ENCODE measurements at regions not wholly inside any gene's neighbourhood (a gene's known extent, or its start where the extent isn't known, plus 50 kb on each side); places are given as distances from the start of the nearest gene placed in this dataset.
A peak's percentile ranks its signal among the peaks of the same experiment; 100 is the strongest.

GRCh38 chr18:41695441-41695840 is 259.6 kb upstream of the PIK3C3 start:
- Histone ChIP-seq H3K4me2 (ENCODE audit: control insufficient read depth, insufficient read depth) (peak overlapping the region; percentile 19; the same call in 1 of the 2 replicates), H3K36me3 (ENCODE audit: control insufficient read depth in 2 of 2, insufficient read depth in 2 of 2, low read length in 1 of 2) (no peaks in the 10 kb centered on the region), H3K9ac (ENCODE audit: control insufficient read depth, insufficient read depth, low read length) (no peak overlapping the region), H3K4me1 (ENCODE audit: control insufficient read depth, insufficient read depth, low read length) (no peaks in the 10 kb centered on the region), H3K79me2 (ENCODE audit: control insufficient read depth, insufficient read depth, low read length) (no peaks in the 10 kb centered on the region), H2AFZ (ENCODE audit: control insufficient read depth, low read depth, low read length) (peak overlapping the region; percentile 25), H3K4me3 (no peak overlapping the region; the same call in 1 of the 2 replicates), H4K20me1 (ENCODE audit: control insufficient read depth, insufficient read depth) (no peaks in the 10 kb centered on the region), H3K27ac (ENCODE audit: control insufficient read depth, insufficient read depth) (no peak overlapping the region), H3K9me3 (replicated peaks; ENCODE audit: control insufficient read depth, insufficient read depth, low read length) (no peaks in the 10 kb centered on the region), H3K27me3 (replicated peaks in 1 of 2; ENCODE audit: control insufficient read depth in 2 of 2, insufficient read depth in 2 of 2, low read length in 1 of 2) (no peaks in the 10 kb centered on the region)
- CTCF ChIA-PET = no interaction called here
- TF ChIP-seq SUPT20H (IDR thresholded peaks at IDR 0.05; ENCODE audit: borderline replicate concordance, control insufficient read depth, low read depth, low read length) (no peak), ZBTB33 (IDR thresholded peaks at IDR 0.05) (no peak), ZNF207 (IDR thresholded peaks at IDR 0.05; ENCODE audit: borderline replicate concordance) (no peak)
- RAD21 ChIA-PET (ENCODE audit: unreplicated experiment) = no interaction called here
- FAIRE-seq = no peak
- BruUV-seq (replicated peaks) = no TSS peak
- in situ Hi-C loops (cut with MboI) (no loop called here), intact Hi-C loops (cut with micrococcal nuclease; ENCODE audit: unreplicated experiment) (no loop called here)
- peak; percentile 52; the same call in 1 of the 3 replicates for ATAC-seq
- SMC1A ChIA-PET (ENCODE audit: uncharacterized antibody, unreplicated experiment) = no interaction called here
- POLR2A ChIA-PET = no interaction called here
- no peak for DNase-seq (ENCODE audit: low read depth, low spot score)

- Histone ChIP-seq H3K4me1 (ENCODE audit: control insufficient read depth, insufficient read depth, low read length) (no peaks in the 10 kb centered on the region), H4K20me1 (ENCODE audit: control insufficient read depth, insufficient read depth) (no peaks in the 10 kb centered on the region), H3K27me3 (replicated peaks in 1 of 2; ENCODE audit: control insufficient read depth in 2 of 2, insufficient read depth in 2 of 2, low read length in 1 of 2) (no peaks in the 10 kb centered on the region), H3K9ac (ENCODE audit: control insufficient read depth, insufficient read depth, low read length) (no peak overlapping the region), H3K9me3 (replicated peaks; ENCODE audit: control insufficient read depth, insufficient read depth, low read length) (no peaks in the 10 kb centered on the region), H3K27ac (ENCODE audit: control insufficient read depth, insufficient read depth) (no peak overlapping the region), H3K36me3 (ENCODE audit: control insufficient read depth in 2 of 2, insufficient read depth in 2 of 2, low read length in 1 of 2) (no peaks in the 10 kb centered on the region), H3K79me2 (ENCODE audit: control insufficient read depth, insufficient read depth, low read length) (no peaks in the 10 kb centered on the region), H3K4me2 (ENCODE audit: control insufficient read depth, insufficient read depth) (no peak overlapping the region), H2AFZ (ENCODE audit: control insufficient read depth, low read depth, low read length) (no peak overlapping the region), H3K4me3 (no peak overlapping the region)
- ATAC-seq = no peak
- BruUV-seq (replicated peaks) = no TSS peak
- ChIA-PET CTCF (no interaction called here), RAD21 (ENCODE audit: unreplicated experiment) (no interaction called here), SMC1A (ENCODE audit: uncharacterized antibody, unreplicated experiment) (interaction anchor here (2.4 kb wide), 1 partner anchor 10 kb away, joined by 9 read pairs; no protein-coding TSS in a partner anchor), POLR2A (no interaction called here)
- intact Hi-C loops (cut with micrococcal nuclease; ENCODE audit: unreplicated experiment) (no loop called here), in situ Hi-C loops (cut with MboI) (no loop called here)
- FAIRE-seq = no peak
- 0% methylated on average over 1 of the region's 1 CpG for WGBS (ENCODE audit: insufficient coverage, insufficient replicate concordance, low lambda C conversion rate, missing lambda C conversion rate)
- TF ChIP-seq USF1 (IDR thresholded peaks at IDR 0.05; ENCODE audit: borderline replicate concordance, extremely low read length, insufficient read depth, low read depth, low read length) = no peak
- no peak for TF ChIP-seq NR2F1 (conservative IDR thresholded peaks at IDR 0.05)
- DNase-seq (ENCODE audit: low read depth, low spot score) = no peak
Measured at GRCh38 chr18:41693008-41693407, 262.0 kb upstream of the PIK3C3 start.

All from GM12878 (cell line).